HuH-7.5 (cell line): ENCODE measurements at regions not wholly inside any gene's neighbourhood (a gene's known extent, or its start where the extent isn't known, plus 50 kb on each side); places are given as distances from the start of the nearest gene placed in this dataset.

Experiments
- DNase-seq: peaks from one replicate; pipeline ENCODE4 v3.0.0; 2011; ENCODE audit warnings: low spot score

- no peak for DNase-seq
These were observed 968.7 kb upstream of the SLC10A2 start for GRCh38 chr13:104034891-104035290.

- DNase-seq: no peak
These were observed 959.1 kb upstream of the SLC10A2 start for GRCh38 chr13:104025303-104025702.

- no peak for DNase-seq
These were observed 958.4 kb upstream of the SLC10A2 start for GRCh38 chr13:104024416-104025170.

- DNase-seq: no peak
These were observed 955.7 kb upstream of the SLC10A2 start for GRCh38 chr13:104021806-104022397.

- no peak for DNase-seq
These were observed 951.1 kb upstream of the SLC10A2 start for GRCh38 chr13:104017317-104017716.

- DNase-seq: no peak
These were observed 949.6 kb upstream of the SLC10A2 start for GRCh38 chr13:104015646-104016396.

- DNase-seq: no peak
These were observed 948.8 kb upstream of the SLC10A2 start for GRCh38 chr13:104014803-104015645.

GRCh38 chr13:104011505-104012241, 945.5 kb upstream of the SLC10A2 start:
- DNase-seq: no peak

GRCh38 chr13:104008541-104009435, 942.6 kb upstream of the SLC10A2 start:
- no peak for DNase-seq

GRCh38 chr13:104008075-104008474, 941.9 kb upstream of the SLC10A2 start:
- DNase-seq: no peak

- no peak for DNase-seq
These were observed 940.4 kb upstream of the SLC10A2 start for GRCh38 chr13:104006625-104007075.

- no peak for DNase-seq
These were observed 938.4 kb upstream of the SLC10A2 start for GRCh38 chr13:104004572-104004971.

GRCh38 chr13:104002216-104002615, 936.0 kb upstream of the SLC10A2 start:
- DNase-seq: no peak

- DNase-seq: no peak
These were observed 935.5 kb upstream of the SLC10A2 start for GRCh38 chr13:104001766-104002165.

GRCh38 chr13:103996733-103997132, 930.5 kb upstream of the SLC10A2 start:
- DNase-seq: no peak

- no peak for DNase-seq
These were observed 917.7 kb upstream of the SLC10A2 start for GRCh38 chr13:103983948-103984347.

GRCh38 chr13:103976371-103976770, 910.2 kb upstream of the SLC10A2 start:
- no peak for DNase-seq

GRCh38 chr13:103973740-103974139, 907.5 kb upstream of the SLC10A2 start:
- no peak for DNase-seq

GRCh38 chr13:103969520-103970050, 903.4 kb upstream of the SLC10A2 start:
- no peak for DNase-seq
